Lower leg skin (tissue), 3 donors: ENCODE measurements at regions not wholly inside any gene's neighbourhood (a gene's known extent, or its start where the extent isn't known, plus 50 kb on each side); places are given as distances from the start of the nearest gene placed in this dataset.

Source experiments
- CTCF ChIP-seq, 3 donors: fragments of 450-650 bp; IDR thresholded peaks; one replicate each; pipeline ENCODE4 v1.5.1; 2016; ENCODE audit warnings: antibody characterized with exemption in 3 of 3, mild to moderate bottlenecking in 3 of 3, moderate library complexity in 2 of 3
- POLR2A ChIP-seq, 2 donors: fragments of 450-650 bp; IDR thresholded peaks; one replicate each; pipeline ENCODE4 v1.6.1; 2016 to 2017; ENCODE audit warnings: antibody characterized with exemption in 2 of 2, mild to moderate bottlenecking in 1 of 2, moderate library complexity in 1 of 2

GRCh38 chr21:38148046-38148445 lies 108.7 kb upstream of the KCNJ15 start:
- TF ChIP-seq POLR2A (IDR thresholded peaks at IDR 0.05) = no peak
- no peak for TF ChIP-seq CTCF (IDR thresholded peaks at IDR 0.05)
